ENCODE measurements at regions not wholly inside any gene's neighbourhood (a gene's known extent, or its start where the extent isn't known, plus 50 kb on each side); places are given as distances from the start of the nearest gene placed in this dataset.

DNA sequence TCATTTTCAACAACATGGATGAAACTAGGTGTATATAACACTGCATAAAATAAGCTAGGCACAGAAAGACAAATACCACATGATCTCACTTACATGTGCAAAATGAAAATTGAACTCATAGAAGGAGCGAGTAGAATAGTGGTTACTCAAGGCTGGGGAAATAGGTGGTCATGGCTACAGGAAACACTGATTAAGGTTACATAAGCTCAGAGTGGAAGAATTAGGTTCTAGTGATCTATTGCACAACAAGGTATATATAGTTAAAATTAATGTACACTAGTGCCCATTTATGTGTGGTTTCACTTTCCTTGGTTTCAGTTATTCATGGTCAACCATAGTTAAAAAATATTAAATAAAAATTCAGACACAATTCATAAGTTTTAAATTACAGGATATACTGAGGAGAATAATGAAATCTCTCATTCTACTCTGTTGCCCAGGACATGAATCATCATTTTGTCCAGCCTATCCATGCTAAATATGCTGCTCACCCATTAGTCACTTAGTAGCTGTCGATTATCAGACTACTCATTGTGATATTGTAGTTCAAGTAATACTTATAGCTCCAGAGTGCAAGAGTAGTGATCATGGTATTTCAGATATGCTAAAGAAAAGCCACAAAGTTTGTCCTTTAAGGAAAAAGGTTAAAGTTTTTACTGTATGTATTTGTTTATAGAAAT, 1530.9 kb upstream of the LRRTM1 start:
- POLR2A ChIA-PET (ENCODE audit: unreplicated experiment): interaction anchor here (0.5 kb wide), 1 partner anchor 50 kb away, joined by 6 read pairs; no protein-coding TSS in a partner anchor
- peaks cover 14% of the 10 kb centered on the region for H3K9me3 ChIP-seq (ENCODE audit: low read length)
- ATAC-seq (peak; percentile 98), DNase-seq (peak; percentile 74)
- H3K4me2 ChIP-seq (ENCODE audit: low read length): peak overlapping the region; percentile 32
- H3K36me3 ChIP-seq (ENCODE audit: low read depth, low read length): peaks cover 2% of the 10 kb centered on the region; the same call in 1 of the 2 replicates
- H3K4me1 ChIP-seq (ENCODE audit: insufficient read depth, low read length): peaks cover 14% of the 10 kb centered on the region
- H3F3A ChIP-seq (ENCODE audit: low read length, unreplicated experiment): no peaks in the 10 kb centered on the region
- H3K9ac ChIP-seq (ENCODE audit: low read length): no peak overlapping the region
- peak overlapping the region; percentile 57 for H3K27ac ChIP-seq (ENCODE audit: low read length)
- TF ChIP-seq EZH2 (IDR thresholded peaks at IDR 0.05; ENCODE audit: low read length, unreplicated experiment) (no peak), EZH2phosphoT487 (IDR thresholded peaks at IDR 0.05; ENCODE audit: borderline replicate concordance, low read length) (no peak)
- TF ChIP-seq, protein P1, sequence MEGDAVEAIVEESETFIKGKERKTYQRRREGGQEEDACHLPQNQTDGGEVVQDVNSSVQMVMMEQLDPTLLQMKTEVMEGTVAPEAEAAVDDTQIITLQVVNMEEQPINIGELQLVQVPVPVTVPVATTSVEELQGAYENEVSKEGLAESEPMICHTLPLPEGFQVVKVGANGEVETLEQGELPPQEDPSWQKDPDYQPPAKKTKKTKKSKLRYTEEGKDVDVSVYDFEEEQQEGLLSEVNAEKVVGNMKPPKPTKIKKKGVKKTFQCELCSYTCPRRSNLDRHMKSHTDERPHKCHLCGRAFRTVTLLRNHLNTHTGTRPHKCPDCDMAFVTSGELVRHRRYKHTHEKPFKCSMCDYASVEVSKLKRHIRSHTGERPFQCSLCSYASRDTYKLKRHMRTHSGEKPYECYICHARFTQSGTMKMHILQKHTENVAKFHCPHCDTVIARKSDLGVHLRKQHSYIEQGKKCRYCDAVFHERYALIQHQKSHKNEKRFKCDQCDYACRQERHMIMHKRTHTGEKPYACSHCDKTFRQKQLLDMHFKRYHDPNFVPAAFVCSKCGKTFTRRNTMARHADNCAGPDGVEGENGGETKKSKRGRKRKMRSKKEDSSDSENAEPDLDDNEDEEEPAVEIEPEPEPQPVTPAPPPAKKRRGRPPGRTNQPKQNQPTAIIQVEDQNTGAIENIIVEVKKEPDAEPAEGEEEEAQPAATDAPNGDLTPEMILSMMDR (conservative IDR thresholded peaks at IDR 0.05; ENCODE audit: low read depth, low read length): no peak
- no peaks in the 10 kb centered on the region for H3K79me2 ChIP-seq (ENCODE audit: low read length)
- CTCF ChIA-PET: no interaction called here
- no peak overlapping the region for H3K4me3 ChIP-seq (ENCODE audit: low read length)
- intact Hi-C loops (cut with micrococcal nuclease): no loop called here
- H4K20me1 ChIP-seq (ENCODE audit: low read length): no peaks in the 10 kb centered on the region
- H2AFZ ChIP-seq (ENCODE audit: low read length): no peak overlapping the region
- no TSS peak for BruUV-seq (replicated peaks)
- no peaks in the 10 kb centered on the region for H3K9me2 ChIP-seq (replicated peaks; ENCODE audit: low read length)
- H3K27me3 ChIP-seq (ENCODE audit: low read length): no peaks in the 10 kb centered on the region

DNA sequence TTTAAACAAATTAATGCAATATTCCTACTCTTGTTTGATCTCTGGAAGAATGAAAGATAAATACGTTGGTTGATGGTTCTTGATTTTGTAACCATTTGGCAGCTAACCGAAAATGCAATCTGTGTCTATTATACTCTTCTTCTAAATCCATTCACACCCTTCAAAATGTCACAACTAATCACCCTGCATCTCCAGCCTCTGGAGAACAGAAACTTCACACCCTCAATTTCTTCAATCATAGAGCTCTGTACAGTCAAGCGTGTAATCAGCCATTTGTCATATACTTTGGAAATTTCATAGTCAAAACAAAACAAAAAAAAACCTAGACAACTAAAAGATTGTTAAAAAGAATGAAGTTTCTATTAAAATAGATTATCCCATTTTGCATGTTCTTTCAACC, 1482.3 kb upstream of the LRRTM1 start:
- TF ChIP-seq EZH2 (IDR thresholded peaks at IDR 0.05; ENCODE audit: low read length, unreplicated experiment): no peak
- TF ChIP-seq, protein P1 (conservative IDR thresholded peaks at IDR 0.05; ENCODE audit: low read depth, low read length): no peak
- no peak for TF ChIP-seq EZH2phosphoT487 (IDR thresholded peaks at IDR 0.05; ENCODE audit: borderline replicate concordance, low read length)
- H3K4me1 ChIP-seq (ENCODE audit: insufficient read depth, low read length): no peaks in the 10 kb centered on the region

DNA sequence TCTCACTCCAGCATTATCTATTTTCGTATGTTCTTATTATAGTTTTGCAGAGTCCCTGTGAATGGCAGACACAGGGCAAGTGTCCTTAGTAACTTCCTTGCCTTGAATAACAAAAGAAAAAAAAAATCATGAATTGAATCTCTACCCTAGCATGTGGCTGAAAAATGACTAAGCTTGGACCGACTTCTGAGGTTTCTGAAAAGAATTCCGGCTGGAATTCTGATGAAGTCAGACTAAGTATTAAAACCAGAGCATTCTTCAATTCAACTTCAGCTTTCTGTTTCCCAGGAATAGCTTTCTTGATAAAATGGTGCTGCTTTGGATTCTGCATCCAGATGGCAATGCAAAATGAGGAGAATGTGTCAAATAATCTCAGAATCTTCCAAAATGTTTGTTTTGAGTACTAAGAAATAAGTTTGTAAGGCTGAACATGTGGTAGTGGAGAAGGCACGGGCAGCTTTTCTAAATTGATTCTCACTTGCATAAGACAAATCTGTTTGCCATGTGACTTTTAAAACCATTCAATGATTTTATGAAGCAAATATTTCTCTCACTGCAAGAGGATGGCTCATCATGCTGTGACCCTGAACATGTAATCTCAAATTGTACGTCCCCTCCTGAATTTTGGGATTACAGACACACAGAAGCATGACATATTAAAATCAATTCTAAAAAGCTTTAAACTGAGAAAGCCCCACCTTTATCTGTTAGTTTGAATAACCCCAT, 1462.8 kb upstream of the LRRTM1 start:
- ChIA-PET POLR2A (ENCODE audit: unreplicated experiment) (no interaction called here), CTCF (no interaction called here)
- Histone ChIP-seq H3F3A (ENCODE audit: low read length, unreplicated experiment) (no peaks in the 10 kb centered on the region), H3K9me2 (replicated peaks; ENCODE audit: low read length) (no peaks in the 10 kb centered on the region), H2AFZ (ENCODE audit: low read length) (0 out of 2 replicates have a peak overlapping the region, but pooled peaks have one; percentile 10), H3K27me3 (ENCODE audit: low read length) (no peaks in the 10 kb centered on the region), H3K9ac (ENCODE audit: low read length) (no peak overlapping the region), H3K4me1 (ENCODE audit: insufficient read depth, low read length) (no peaks in the 10 kb centered on the region), H3K9me3 (ENCODE audit: low read length) (no peaks in the 10 kb centered on the region), H3K27ac (ENCODE audit: low read length) (no peak overlapping the region), H3K36me3 (ENCODE audit: low read depth, low read length) (no peaks in the 10 kb centered on the region), H3K4me3 (ENCODE audit: low read length) (no peak overlapping the region), H4K20me1 (ENCODE audit: low read length) (no peaks in the 10 kb centered on the region), H3K79me2 (ENCODE audit: low read length) (no peaks in the 10 kb centered on the region), H3K4me2 (ENCODE audit: low read length) (no peak overlapping the region)
- BruUV-seq (replicated peaks): no TSS peak
- ATAC-seq: no peak
- intact Hi-C loops (cut with micrococcal nuclease): no loop called here
- TF ChIP-seq, protein P1 (conservative IDR thresholded peaks at IDR 0.05; ENCODE audit: low read depth, low read length): no peak
- no peak for DNase-seq

More for the DNA sequence above, 1482.3 kb upstream of the LRRTM1 start:
- no peaks in the 10 kb centered on the region for H3K9me3 ChIP-seq (ENCODE audit: low read length)
- no peak overlapping the region for H3K4me3 ChIP-seq (ENCODE audit: low read length)
- no TSS peak for BruUV-seq (replicated peaks)
- no peaks in the 10 kb centered on the region for H3K9me2 ChIP-seq (replicated peaks; ENCODE audit: low read length)
- no peak overlapping the region for H2AFZ ChIP-seq (ENCODE audit: low read length)
- ChIA-PET CTCF (no interaction called here), POLR2A (ENCODE audit: unreplicated experiment) (no interaction called here)
- no peak overlapping the region for H3K27ac ChIP-seq (ENCODE audit: low read length)
- H3K79me2 ChIP-seq (ENCODE audit: low read length): no peaks in the 10 kb centered on the region
- H3K4me2 ChIP-seq (ENCODE audit: low read length): no peak overlapping the region
- ATAC-seq (no peak), DNase-seq (no peak)
- no peak overlapping the region for H3K9ac ChIP-seq (ENCODE audit: low read length)
- no peaks in the 10 kb centered on the region for H3K27me3 ChIP-seq (ENCODE audit: low read length)
- H4K20me1 ChIP-seq (ENCODE audit: low read length): no peaks in the 10 kb centered on the region
- H3F3A ChIP-seq (ENCODE audit: low read length, unreplicated experiment): no peaks in the 10 kb centered on the region
- intact Hi-C loops (cut with micrococcal nuclease): no loop called here
- H3K36me3 ChIP-seq (ENCODE audit: low read depth, low read length): no peaks in the 10 kb centered on the region
